Ascending aorta (tissue), 2 donors: ENCODE measurements at regions not wholly inside any gene's neighbourhood (a gene's known extent, or its start where the extent isn't known, plus 50 kb on each side); places are given as distances from the start of the nearest gene placed in this dataset.

Experiments used
- DNase-seq, 2 donors: peaks; one replicate each; pipeline ENCODE4 v3.0.0-alpha.2; 2019; ENCODE audit warnings: low spot score in 2 of 2
- H3K27ac ChIP-seq, 2 donors: fragments of 200-600 bp; sonication (generic); one replicate each; pipeline ENCODE4 v1.5.1; 2016 to 2017; ENCODE audit warnings: mild to moderate bottlenecking in 1 of 2
- H3K27me3 ChIP-seq: fragments of 200-600 bp; sonication (generic); one replicate; pipeline ENCODE4 v1.5.1; 2017
- H3K36me3 ChIP-seq, 2 donors: fragments of 200-600 bp; sonication (generic); one replicate each; pipeline ENCODE4 v1.5.1; 2016
- H3K4me1 ChIP-seq, 2 donors: fragments of 200-600 bp; sonication (generic); one replicate each; pipeline ENCODE4 v1.5.1; 2016 to 2017; ENCODE audit warnings: mild to moderate bottlenecking in 1 of 2
- H3K4me3 ChIP-seq, 2 donors: fragments of 200-600 bp; sonication (generic); one replicate each; pipeline ENCODE4 v1.5.1; 2016 to 2017; ENCODE audit warnings: mild to moderate bottlenecking in 1 of 2
- H3K9me3 ChIP-seq, 2 donors: fragments of 200-600 bp; sonication (generic); one replicate each; pipeline ENCODE4 v1.5.1; 2016
- CTCF ChIP-seq, 3 experiments: fragments of 200-600 bp in 2 of 3; fragments of 450-650 bp in 1 of 3; sonication (generic) in 2 of 3; IDR thresholded peaks; one replicate each; pipeline ENCODE4 v1.5.1; 2016 to 2019; ENCODE audit warnings: antibody characterized with exemption in 3 of 3, mild to moderate bottlenecking in 1 of 3, moderate library complexity in 1 of 3
- intact Hi-C: fragments of 100-400 bp; cut with DNase I; formaldehyde crosslinking; loops from one replicate; pipeline ENCODE4 v1.15.1; 2023

- Histone ChIP-seq H3K4me3 (no peak overlapping the region), H3K4me1 (no peaks in the 10 kb centered on the region), H3K9me3 (no peaks in the 10 kb centered on the region), H3K36me3 (no peaks in the 10 kb centered on the region), H3K27ac (no peak overlapping the region), H3K27me3 (no peaks in the 10 kb centered on the region)
- intact Hi-C loops: no loop called here
- no peak for DNase-seq
- no peak for TF ChIP-seq CTCF (IDR thresholded peaks at IDR 0.05)
Measured at GRCh38 chr6:74073429-74073828, 377.4 kb downstream of the CD109 start.

GRCh38 chr6:74071214-74071613 is 375.2 kb downstream of the CD109 start:
- no peaks in the 10 kb centered on the region for H3K4me1 ChIP-seq
- TF ChIP-seq CTCF (IDR thresholded peaks at IDR 0.05): no peak
- H3K27me3 ChIP-seq: no peaks in the 10 kb centered on the region
- H3K9me3 ChIP-seq: no peaks in the 10 kb centered on the region
- H3K36me3 ChIP-seq: no peaks in the 10 kb centered on the region
- no peak for DNase-seq
- intact Hi-C loops: no loop called here
- no peak overlapping the region for H3K27ac ChIP-seq
- no peak overlapping the region for H3K4me3 ChIP-seq

GRCh38 chr6:74070711-74071110 is 374.7 kb downstream of the CD109 start:
- intact Hi-C loops: no loop called here
- H3K4me1 ChIP-seq: no peaks in the 10 kb centered on the region
- no peaks in the 10 kb centered on the region for H3K36me3 ChIP-seq
- DNase-seq: no peak
- H3K27ac ChIP-seq: no peak overlapping the region
- H3K9me3 ChIP-seq: no peaks in the 10 kb centered on the region
- H3K27me3 ChIP-seq: no peaks in the 10 kb centered on the region
- H3K4me3 ChIP-seq: no peak overlapping the region
- no peak for TF ChIP-seq CTCF (IDR thresholded peaks at IDR 0.05)

- Histone ChIP-seq H3K4me1 (no peaks in the 10 kb centered on the region), H3K27ac (no peak overlapping the region), H3K36me3 (no peaks in the 10 kb centered on the region), H3K27me3 (no peaks in the 10 kb centered on the region), H3K9me3 (no peaks in the 10 kb centered on the region), H3K4me3 (no peak overlapping the region)
- DNase-seq: no peak
- intact Hi-C loops: no loop called here
- TF ChIP-seq CTCF (IDR thresholded peaks at IDR 0.05): no peak
Measured at GRCh38 chr6:74070091-74070490, 374.1 kb downstream of the CD109 start.

- no peak overlapping the region for H3K27ac ChIP-seq
- intact Hi-C loops: no loop called here
- no peak for TF ChIP-seq CTCF (IDR thresholded peaks at IDR 0.05)
Measured at GRCh38 chr6:74069089-74069581, 373.1 kb downstream of the CD109 start.

More at GRCh38 chr6:74069089-74069581, 373.1 kb downstream of the CD109 start:
- H3K9me3 ChIP-seq: no peaks in the 10 kb centered on the region
- H3K4me3 ChIP-seq: no peak overlapping the region
- DNase-seq: no peak
- no peaks in the 10 kb centered on the region for H3K4me1 ChIP-seq
- H3K27me3 ChIP-seq: no peaks in the 10 kb centered on the region
- no peaks in the 10 kb centered on the region for H3K36me3 ChIP-seq
